T-cell (primary cell): ENCODE measurements at regions not wholly inside any gene's neighbourhood (a gene's known extent, or its start where the extent isn't known, plus 50 kb on each side); places are given as distances from the start of the nearest gene placed in this dataset.

ENCODE experiments used
- ATAC-seq, 4 experiments: fragments of 200-7000 bp in 3 of 4; fragments of 150-1000 bp in 1 of 4; cut with Tn5 transposase; replicated peaks in 1 of 4; 1 replicate in 3 of 4; 2 replicates in 1 of 4; pipeline ENCODE4 v1.10.0; 2021; ENCODE audit warnings: moderate library complexity in 3 of 4, mild to moderate bottlenecking in 2 of 4, moderate number of reproducible peaks in 1 of 4
- CTCF ChIA-PET, 2 donors: fragments of 300-600 bp; sonication (Branson Sonifier 250); formaldehyde crosslinking; loops; one replicate each; lab custom pipeline; 2022; ENCODE audit warnings: antibody characterized with exemption in 2 of 2; lab: Charles Lee
- POLR2A ChIA-PET, 2 donors: fragments of 300-600 bp; sonication (Branson Sonifier 250); formaldehyde crosslinking; loops; one replicate each; lab custom pipeline; 2022; ENCODE audit warnings: antibody characterized with exemption in 2 of 2; lab: Charles Lee
- DNase-seq, 35 experiments: peaks; one replicate each; pipeline versions ENCODE4 v3.0.0 to v3.0.0-alpha.2; 2013 to 2023
- H3K27ac ChIP-seq: one replicate; pipeline ENCODE4 v1.5.1; 2013; ENCODE audit warnings: low read length
- H3K27me3 ChIP-seq, 2 experiments: replicated peaks in 1 of 2; 1 replicate in 1 of 2; 2 replicates in 1 of 2; pipeline versions ENCODE4 v1.6.1 to v1.7.0; 2013; ENCODE audit warnings: low read length in 1 of 2, mixed read lengths in 1 of 2; ENCODE audit not compliant: control insufficient read depth in 2 of 2, insufficient read depth in 2 of 2; ENCODE audit errors: extremely low read depth in 1 of 2
- H3K36me3 ChIP-seq, 2 donors: 1 replicate in 1 of 2; 2 replicates in 1 of 2; pipeline versions ENCODE4 v1.6.1 to v1.7.0; 2013; ENCODE audit warnings: low read length in 1 of 2; ENCODE audit not compliant: control insufficient read depth in 2 of 2, insufficient read depth in 1 of 2; ENCODE audit errors: extremely low read depth in 1 of 2
- H3K4me1 ChIP-seq, 2 experiments: 1 replicate in 1 of 2; 2 replicates in 1 of 2; pipeline versions ENCODE4 v1.6.1 to v1.7.0; 2013; ENCODE audit warnings: low read length in 2 of 2, mixed read lengths in 1 of 2; ENCODE audit not compliant: insufficient read depth in 2 of 2, control insufficient read depth in 1 of 2; ENCODE audit errors: extremely low read depth in 1 of 2
- H3K4me3 ChIP-seq, 2 donors: 1 replicate in 1 of 2; 2 replicates in 1 of 2; pipeline versions ENCODE4 v1.5.1 to v1.7.0; 2013; ENCODE audit warnings: mild to moderate bottlenecking in 2 of 2, low read length in 1 of 2, moderate library complexity in 1 of 2; ENCODE audit not compliant: control insufficient read depth in 1 of 2; ENCODE audit errors: extremely low read depth in 1 of 2
- H3K9me3 ChIP-seq: 2 replicates; pipeline ENCODE4 v1.7.0; 2013
- H3K27ac Mint-ChIP-seq, 2 donors: one replicate each; pipeline ENCODE4 v1.8.0; 2020 to 2021; ENCODE audit warnings: mild to moderate bottlenecking in 2 of 2, mixed read lengths in 2 of 2
- H3K27me3 Mint-ChIP-seq, 2 donors: one replicate each; pipeline ENCODE4 v1.8.0; 2021 to 2022; ENCODE audit warnings: mixed read lengths in 2 of 2
- H3K36me3 Mint-ChIP-seq: one replicate; pipeline ENCODE4 v1.8.0; 2021; ENCODE audit warnings: mixed read lengths
- H3K4me1 Mint-ChIP-seq, 3 donors: one replicate each; pipeline ENCODE4 v1.8.0; 2020 to 2022; ENCODE audit warnings: mixed read lengths in 3 of 3, mild to moderate bottlenecking in 1 of 3
- H3K4me3 Mint-ChIP-seq, 3 donors: one replicate each; pipeline ENCODE4 v1.8.0; 2020 to 2022; ENCODE audit warnings: mild to moderate bottlenecking in 3 of 3, mixed read lengths in 3 of 3, moderate library complexity in 3 of 3
- H3K9me3 Mint-ChIP-seq, 3 donors: one replicate each; pipeline ENCODE4 v1.8.0; 2020 to 2022; ENCODE audit warnings: mixed read lengths in 3 of 3
- WGBS: methylation state at CpG from one replicate; pipeline ENCODE4 v1.1.5; 2013; ENCODE audit warnings: missing lambda C conversion rate; ENCODE audit not compliant: insufficient coverage; 5-methylcytosine and 5-hydroxymethylcytosine counted together

GRCh38 chr11:129242855-129243254 is 50.7 kb upstream of the ARHGAP32 start:
- Mint-ChIP-seq H3K27ac (no peak overlapping the region), H3K36me3 (peaks cover under 1% of the 10 kb centered on the region), H3K27me3 (no peaks in the 10 kb centered on the region), H3K4me3 (no peak overlapping the region), H3K9me3 (no peaks in the 10 kb centered on the region), H3K4me1 (peaks cover 14 to 28% (median 14%) of the 10 kb centered on the region in 3 donors)
- Histone ChIP-seq H3K9me3 (no peaks in the 10 kb centered on the region), H3K4me3 (no peak overlapping the region), H3K27me3 (no peaks in the 10 kb centered on the region), H3K36me3 (no peaks in the 10 kb centered on the region), H3K27ac (no peak overlapping the region), H3K4me1 (peaks cover 1 to 12% of the 10 kb centered on the region in 2 experiments)
- CTCF ChIA-PET, result interaction anchor here in 1 of 2 donors (0.6 kb wide), 1 partner anchor 1205 kb away, joined by 3 read pairs; no protein-coding TSS in a partner anchor
- 100% methylated on average over 1 of the region's 2 CpGs for WGBS
- no peak for DNase-seq
- no peak for ATAC-seq
- POLR2A ChIA-PET, result no interaction called here
